MM.1S (cell line): ENCODE measurements at regions not wholly inside any gene's neighbourhood (a gene's known extent, or its start where the extent isn't known, plus 50 kb on each side); places are given as distances from the start of the nearest gene placed in this dataset.

Source experiments
- EZH2 ChIP-seq: fragments of 300-600 bp; sonication (generic); optimal IDR thresholded peaks from 2 replicates; pipeline ENCODE3; 2017; ENCODE audit warnings: low read depth, mild to moderate bottlenecking, antibody characterized with exemption, low read length, mixed read lengths
- TF ChIP-seq, protein P1 (sequence below): fragments of 300-600 bp; sonication (generic); IDR thresholded peaks from 2 replicates; pipeline ENCODE4 v1.5.1; 2016; ENCODE audit warnings: antibody characterized with exemption, low read length, mixed read lengths

DNA sequence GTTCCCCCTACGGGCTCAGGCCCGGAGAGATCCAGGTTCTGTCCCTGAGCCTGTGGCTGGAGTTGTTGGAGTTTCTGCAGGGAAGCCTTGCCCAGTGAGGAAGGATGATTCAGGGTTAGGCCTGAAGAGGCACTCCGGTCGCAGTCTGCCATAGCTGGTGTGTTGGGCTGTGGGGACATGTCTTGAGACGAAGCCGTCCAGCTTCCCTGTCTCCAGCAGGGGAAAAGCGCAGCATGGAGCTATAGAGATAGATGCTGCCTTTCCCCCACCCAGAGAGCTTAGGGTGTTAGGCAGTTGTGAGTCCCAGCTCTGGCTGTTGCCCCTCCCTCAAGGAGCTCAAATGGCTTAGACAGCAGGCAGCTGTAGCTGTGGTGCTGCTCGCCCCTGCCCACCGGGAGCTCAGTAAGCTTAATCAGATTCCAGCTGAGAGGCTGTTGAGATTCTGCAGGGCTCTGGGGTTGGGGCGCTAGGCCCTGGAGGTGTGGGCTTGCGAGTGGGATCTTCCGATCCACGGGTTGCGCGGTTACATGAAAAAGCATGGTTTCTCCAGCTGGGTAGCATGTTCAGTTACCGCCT, 103.9 kb downstream of the PMAIP1 start:
- TF ChIP-seq, protein P1, sequence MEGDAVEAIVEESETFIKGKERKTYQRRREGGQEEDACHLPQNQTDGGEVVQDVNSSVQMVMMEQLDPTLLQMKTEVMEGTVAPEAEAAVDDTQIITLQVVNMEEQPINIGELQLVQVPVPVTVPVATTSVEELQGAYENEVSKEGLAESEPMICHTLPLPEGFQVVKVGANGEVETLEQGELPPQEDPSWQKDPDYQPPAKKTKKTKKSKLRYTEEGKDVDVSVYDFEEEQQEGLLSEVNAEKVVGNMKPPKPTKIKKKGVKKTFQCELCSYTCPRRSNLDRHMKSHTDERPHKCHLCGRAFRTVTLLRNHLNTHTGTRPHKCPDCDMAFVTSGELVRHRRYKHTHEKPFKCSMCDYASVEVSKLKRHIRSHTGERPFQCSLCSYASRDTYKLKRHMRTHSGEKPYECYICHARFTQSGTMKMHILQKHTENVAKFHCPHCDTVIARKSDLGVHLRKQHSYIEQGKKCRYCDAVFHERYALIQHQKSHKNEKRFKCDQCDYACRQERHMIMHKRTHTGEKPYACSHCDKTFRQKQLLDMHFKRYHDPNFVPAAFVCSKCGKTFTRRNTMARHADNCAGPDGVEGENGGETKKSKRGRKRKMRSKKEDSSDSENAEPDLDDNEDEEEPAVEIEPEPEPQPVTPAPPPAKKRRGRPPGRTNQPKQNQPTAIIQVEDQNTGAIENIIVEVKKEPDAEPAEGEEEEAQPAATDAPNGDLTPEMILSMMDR: no peak
- TF ChIP-seq EZH2: no peak
